Epithelial cell of esophagus (primary cell): ENCODE measurements at regions not wholly inside any gene's neighbourhood (a gene's known extent, or its start where the extent isn't known, plus 50 kb on each side); places are given as distances from the start of the nearest gene placed in this dataset.

Experiments
- DNase-seq: peaks from one replicate; pipeline ENCODE4 v3.0.0; 2010; ENCODE audit warnings: low read depth
- H3K4me3 ChIP-seq: 2 replicates; pipeline ENCODE4 v1.5.1; 2011; ENCODE audit warnings: mild to moderate bottlenecking, low read length, control low read depth
- TF ChIP-seq, protein P1 (sequence below): IDR thresholded peaks from 2 replicates; pipeline ENCODE4 v1.5.1; 2011; ENCODE audit warnings: low read depth, mild to moderate bottlenecking, low read length, control low read depth, inconsistent platforms; ENCODE audit not compliant: insufficient read depth; ENCODE audit errors: missing control alignments

DNA sequence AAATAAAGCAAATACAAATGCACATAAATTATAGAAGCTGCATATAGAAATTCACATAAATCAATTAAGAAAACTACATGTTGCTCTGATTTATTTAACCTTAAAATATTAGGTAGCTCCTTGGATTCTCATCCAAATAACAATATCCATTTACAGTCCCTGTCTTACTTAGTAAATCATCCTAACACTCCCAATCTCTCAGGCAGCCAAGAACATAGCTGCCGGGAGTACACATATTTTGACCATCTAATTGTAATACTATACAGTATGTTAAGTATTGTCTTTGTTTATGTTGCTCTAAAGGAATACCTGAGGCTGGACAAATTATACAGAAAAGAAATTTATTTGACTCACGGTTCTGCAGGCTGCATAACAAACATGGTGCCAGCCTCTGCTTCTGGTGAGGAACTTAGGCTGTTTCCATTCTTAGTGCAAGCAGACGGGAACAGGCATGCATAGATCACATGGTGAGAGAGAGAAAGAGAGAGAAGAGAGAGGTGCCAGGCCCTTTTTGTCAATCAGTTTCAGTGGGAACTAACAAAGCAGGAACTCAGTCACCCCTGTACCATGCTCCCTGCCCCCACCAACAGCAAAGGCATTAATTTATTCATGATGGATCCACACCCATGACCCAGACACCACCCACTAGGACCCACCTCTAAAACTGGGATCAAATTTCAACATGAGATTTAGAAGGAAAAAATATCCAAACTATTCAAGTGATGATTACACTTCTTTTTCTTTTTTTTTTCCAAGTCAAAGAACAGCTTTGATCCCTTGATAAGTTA is 614.8 kb upstream of the TECRL start:
- no peak for DNase-seq
- no peak overlapping the region for H3K4me3 ChIP-seq
- TF ChIP-seq, protein P1, sequence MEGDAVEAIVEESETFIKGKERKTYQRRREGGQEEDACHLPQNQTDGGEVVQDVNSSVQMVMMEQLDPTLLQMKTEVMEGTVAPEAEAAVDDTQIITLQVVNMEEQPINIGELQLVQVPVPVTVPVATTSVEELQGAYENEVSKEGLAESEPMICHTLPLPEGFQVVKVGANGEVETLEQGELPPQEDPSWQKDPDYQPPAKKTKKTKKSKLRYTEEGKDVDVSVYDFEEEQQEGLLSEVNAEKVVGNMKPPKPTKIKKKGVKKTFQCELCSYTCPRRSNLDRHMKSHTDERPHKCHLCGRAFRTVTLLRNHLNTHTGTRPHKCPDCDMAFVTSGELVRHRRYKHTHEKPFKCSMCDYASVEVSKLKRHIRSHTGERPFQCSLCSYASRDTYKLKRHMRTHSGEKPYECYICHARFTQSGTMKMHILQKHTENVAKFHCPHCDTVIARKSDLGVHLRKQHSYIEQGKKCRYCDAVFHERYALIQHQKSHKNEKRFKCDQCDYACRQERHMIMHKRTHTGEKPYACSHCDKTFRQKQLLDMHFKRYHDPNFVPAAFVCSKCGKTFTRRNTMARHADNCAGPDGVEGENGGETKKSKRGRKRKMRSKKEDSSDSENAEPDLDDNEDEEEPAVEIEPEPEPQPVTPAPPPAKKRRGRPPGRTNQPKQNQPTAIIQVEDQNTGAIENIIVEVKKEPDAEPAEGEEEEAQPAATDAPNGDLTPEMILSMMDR = no peak

DNA sequence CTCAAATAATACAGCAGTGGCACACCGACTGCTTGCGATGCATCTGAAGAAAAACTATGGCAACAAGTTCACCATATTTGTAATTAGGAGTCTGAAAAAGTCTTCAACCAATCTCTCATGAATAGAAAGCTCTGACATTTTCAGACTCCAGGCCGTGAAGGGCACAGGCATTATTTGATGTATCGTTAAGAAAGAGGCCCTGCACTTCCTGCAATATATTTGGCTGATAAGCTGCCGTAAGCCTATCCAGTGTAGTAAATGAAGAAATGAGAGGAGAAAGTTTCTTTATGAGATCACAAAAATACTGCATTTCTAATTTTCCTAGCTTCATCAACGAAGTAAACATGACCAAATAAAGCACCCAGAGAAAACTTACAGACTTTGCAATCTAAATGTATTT is 613.8 kb upstream of the TECRL start:
- no peak for DNase-seq
- H3K4me3 ChIP-seq = no peak overlapping the region
- TF ChIP-seq, protein P1 = no peak

DNA sequence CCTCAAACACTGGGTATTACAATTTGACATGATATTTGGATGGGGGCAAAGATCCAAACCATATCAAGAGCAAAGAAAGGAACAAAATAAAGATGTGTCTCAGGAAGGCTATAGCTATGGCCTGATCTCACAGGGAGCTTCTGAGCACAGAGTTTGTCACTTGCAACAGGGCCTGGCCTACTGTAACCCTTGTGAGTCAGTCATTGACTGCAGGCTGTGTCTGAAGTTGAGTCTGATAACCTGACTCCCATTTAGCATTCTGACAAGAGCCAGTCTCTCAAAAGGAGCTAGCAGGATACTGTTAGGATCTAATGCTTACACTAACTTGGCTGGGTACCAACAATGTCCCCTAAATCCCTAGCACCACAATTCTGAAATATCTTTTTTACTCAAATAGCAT is 612.5 kb upstream of the TECRL start:
- H3K4me3 ChIP-seq = no peak overlapping the region

DNA sequence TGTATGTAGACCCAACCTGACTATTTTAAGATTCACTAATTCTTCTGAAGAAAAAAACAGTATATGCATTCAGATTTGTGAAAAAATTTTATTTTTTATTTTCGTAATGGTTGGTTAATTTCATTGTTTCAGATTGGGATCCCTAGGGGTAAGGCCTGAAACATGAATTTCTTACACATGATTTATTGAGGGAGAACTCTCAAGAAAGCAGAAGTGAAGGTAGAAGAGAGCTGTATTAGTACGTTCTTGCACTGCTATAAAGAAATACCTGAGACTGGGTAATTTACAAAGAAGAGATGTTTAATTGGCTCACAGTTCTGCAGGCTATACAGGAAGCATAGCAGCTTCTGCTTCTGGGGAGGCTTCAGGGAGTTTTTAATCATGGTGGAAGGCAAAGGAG is 611.9 kb upstream of the TECRL start:
- DNase-seq = no peak

More for the DNA sequence above, 612.5 kb upstream of the TECRL start:
- DNase-seq = peak; percentile 13
- TF ChIP-seq, protein P1 = no peak

DNA sequence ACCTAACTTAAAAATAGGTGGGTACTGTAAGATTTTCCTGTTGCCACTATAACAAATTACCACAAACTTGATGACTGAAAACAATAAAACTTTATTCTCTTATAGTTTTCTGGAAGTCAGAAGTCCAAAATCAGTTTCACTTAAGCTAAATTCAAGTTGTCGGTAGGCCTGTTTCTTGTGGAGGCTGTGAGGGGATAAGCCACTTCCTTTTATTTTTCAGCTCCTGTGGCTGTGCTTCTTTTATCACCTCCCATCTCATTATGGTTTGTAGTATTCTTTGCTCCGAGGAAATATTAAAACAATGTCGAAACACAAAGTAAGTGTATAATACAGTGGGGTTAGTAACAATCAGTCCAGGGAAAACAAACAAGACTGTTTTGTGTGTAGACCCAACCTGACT is 610.5 kb upstream of the TECRL start:
- H3K4me3 ChIP-seq = no peak overlapping the region
- no peak for DNase-seq
- TF ChIP-seq, protein P1 = no peak

More for the DNA sequence above, 611.9 kb upstream of the TECRL start:
- TF ChIP-seq, protein P1 = no peak
- no peak overlapping the region for H3K4me3 ChIP-seq

DNA sequence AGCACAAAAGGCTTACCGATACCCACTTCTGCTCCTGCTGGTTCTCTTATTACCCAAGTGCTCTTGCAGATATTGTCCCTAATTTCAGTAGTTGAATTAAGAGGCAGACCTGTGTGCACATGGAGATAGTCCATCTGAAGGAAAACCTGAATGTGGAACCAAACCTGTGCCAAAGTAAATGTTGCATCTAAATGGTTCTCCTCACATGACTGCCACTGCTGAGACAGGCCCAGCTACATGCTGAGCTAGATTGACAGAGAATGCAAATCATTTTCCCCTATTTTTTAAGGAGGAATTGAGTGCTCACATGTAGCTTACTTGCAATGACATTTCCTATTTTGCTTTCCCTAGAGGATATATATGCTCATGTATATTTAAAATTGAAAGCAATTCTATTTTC is 609.1 kb upstream of the TECRL start:
- H3K4me3 ChIP-seq = no peak overlapping the region
- TF ChIP-seq, protein P1 = no peak

DNA sequence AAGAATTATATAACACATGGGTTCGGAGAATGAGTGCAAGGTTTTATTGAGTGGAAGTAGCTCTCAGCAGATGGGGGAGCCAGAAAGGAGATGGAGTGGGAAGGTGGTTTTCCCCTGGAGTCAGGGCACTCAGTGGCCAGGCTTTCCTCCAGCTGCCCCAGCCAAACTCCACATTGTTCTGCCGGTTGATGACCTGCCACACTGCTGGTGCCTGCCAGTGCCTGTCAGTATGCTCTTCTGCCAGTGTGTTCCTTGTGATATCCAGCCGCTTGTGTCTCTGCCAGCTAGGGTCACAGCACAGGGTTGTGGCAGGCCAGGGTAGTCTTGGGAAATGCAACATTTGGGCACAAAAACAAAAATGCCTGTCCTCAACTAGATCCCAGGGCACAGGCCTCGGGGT is 604.8 kb upstream of the TECRL start:
- H3K4me3 ChIP-seq = no peak overlapping the region
- TF ChIP-seq, protein P1 = no peak
- no peak for DNase-seq

More for the DNA sequence above, 609.1 kb upstream of the TECRL start:
- no peak for DNase-seq
